Bronchial epithelial cell (primary cell): ENCODE measurements at regions not wholly inside any gene's neighbourhood (a gene's known extent, or its start where the extent isn't known, plus 50 kb on each side); places are given as distances from the start of the nearest gene placed in this dataset.

Source experiments
- DNase-seq: peaks from one replicate; pipeline ENCODE4 v3.0.0-alpha.2; 2010; ENCODE audit warnings: low read depth
- FAIRE-seq: peaks from 2 replicates; lab custom pipeline; 2011; peaks lifted over from hg19 to GRCh38; lab: Jason Lieb, UNC
- H3K27me3 ChIP-seq: 2 replicates; pipeline ENCODE4 v1.5.1; 2011; ENCODE audit warnings: low read length; ENCODE audit not compliant: control insufficient read depth, insufficient read depth
- H3K36me3 ChIP-seq: 2 replicates; pipeline ENCODE4 v1.5.1; 2011; ENCODE audit warnings: low read length; ENCODE audit not compliant: control insufficient read depth, insufficient read depth
- H3K4me3 ChIP-seq: 2 replicates; pipeline ENCODE4 v1.5.1; 2011; ENCODE audit warnings: mild to moderate bottlenecking, low read depth, low read length, control low read depth
- TF ChIP-seq, protein P1 (sequence below): IDR thresholded peaks from 2 replicates; pipeline ENCODE4 v1.5.1; 2011; ENCODE audit warnings: mild to moderate bottlenecking, moderate library complexity, low read length, control low read depth, inconsistent platforms; ENCODE audit not compliant: insufficient read depth, severe bottlenecking

DNA sequence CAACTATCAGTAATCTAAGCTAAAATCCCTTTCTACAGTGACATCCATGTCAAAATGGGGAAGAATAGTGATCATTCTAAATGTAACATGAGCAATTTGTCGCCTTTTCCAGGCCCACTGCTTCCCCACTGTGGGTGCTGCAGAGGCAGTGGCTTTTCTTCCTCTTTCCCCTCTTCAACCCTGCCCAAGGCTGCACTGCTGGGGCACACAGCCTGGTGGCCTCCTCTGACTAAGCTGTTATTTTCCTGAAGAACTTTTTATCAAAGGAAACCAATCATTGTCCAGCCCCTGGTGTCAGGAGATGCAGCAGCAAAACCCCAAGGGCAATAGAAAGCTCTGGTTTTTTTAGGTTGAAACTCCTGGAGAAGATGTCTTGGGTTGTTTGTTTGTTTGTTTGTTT is 117.6 kb upstream of the KLF7 start:
- Histone ChIP-seq H3K4me3 (no peak overlapping the region), H3K36me3 (no peaks in the 10 kb centered on the region), H3K27me3 (no peaks in the 10 kb centered on the region)
- DNase-seq (no peak), FAIRE-seq (no peak)
- TF ChIP-seq, protein P1, sequence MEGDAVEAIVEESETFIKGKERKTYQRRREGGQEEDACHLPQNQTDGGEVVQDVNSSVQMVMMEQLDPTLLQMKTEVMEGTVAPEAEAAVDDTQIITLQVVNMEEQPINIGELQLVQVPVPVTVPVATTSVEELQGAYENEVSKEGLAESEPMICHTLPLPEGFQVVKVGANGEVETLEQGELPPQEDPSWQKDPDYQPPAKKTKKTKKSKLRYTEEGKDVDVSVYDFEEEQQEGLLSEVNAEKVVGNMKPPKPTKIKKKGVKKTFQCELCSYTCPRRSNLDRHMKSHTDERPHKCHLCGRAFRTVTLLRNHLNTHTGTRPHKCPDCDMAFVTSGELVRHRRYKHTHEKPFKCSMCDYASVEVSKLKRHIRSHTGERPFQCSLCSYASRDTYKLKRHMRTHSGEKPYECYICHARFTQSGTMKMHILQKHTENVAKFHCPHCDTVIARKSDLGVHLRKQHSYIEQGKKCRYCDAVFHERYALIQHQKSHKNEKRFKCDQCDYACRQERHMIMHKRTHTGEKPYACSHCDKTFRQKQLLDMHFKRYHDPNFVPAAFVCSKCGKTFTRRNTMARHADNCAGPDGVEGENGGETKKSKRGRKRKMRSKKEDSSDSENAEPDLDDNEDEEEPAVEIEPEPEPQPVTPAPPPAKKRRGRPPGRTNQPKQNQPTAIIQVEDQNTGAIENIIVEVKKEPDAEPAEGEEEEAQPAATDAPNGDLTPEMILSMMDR: no peak

GRCh38 chr2:207284556-207285472 is 119.1 kb upstream of the KLF7 start:
- H3K27me3 ChIP-seq: no peaks in the 10 kb centered on the region
- H3K4me3 ChIP-seq: no peak overlapping the region
- FAIRE-seq (no peak), DNase-seq (no peak)
- no peaks in the 10 kb centered on the region for H3K36me3 ChIP-seq
- TF ChIP-seq, protein P1: no peak

GRCh38 chr2:207285473-207285815 is 119.7 kb upstream of the KLF7 start:
- no peak overlapping the region for H3K4me3 ChIP-seq
- DNase-seq (no peak), FAIRE-seq (no peak)
- H3K27me3 ChIP-seq: no peaks in the 10 kb centered on the region
- TF ChIP-seq, protein P1: no peak
- no peaks in the 10 kb centered on the region for H3K36me3 ChIP-seq

- FAIRE-seq (no peak), DNase-seq (no peak)
- TF ChIP-seq, protein P1: no peak
- no peaks in the 10 kb centered on the region for H3K27me3 ChIP-seq
- no peaks in the 10 kb centered on the region for H3K36me3 ChIP-seq
- H3K4me3 ChIP-seq: no peak overlapping the region
Observed at GRCh38 chr2:207286106-207286505, 120.4 kb upstream of the KLF7 start.

- FAIRE-seq (no peak), DNase-seq (no peak)
- no peak overlapping the region for H3K4me3 ChIP-seq
- H3K27me3 ChIP-seq: no peaks in the 10 kb centered on the region
- TF ChIP-seq, protein P1: no peak
- H3K36me3 ChIP-seq: no peaks in the 10 kb centered on the region
Observed at GRCh38 chr2:207288628-207289027, 122.9 kb upstream of the KLF7 start.
